Prostate gland (tissue), 2 donors: ENCODE measurements at regions not wholly inside any gene's neighbourhood (a gene's known extent, or its start where the extent isn't known, plus 50 kb on each side); places are given as distances from the start of the nearest gene placed in this dataset.

Experiments
- DNase-seq: peaks from one replicate; pipeline ENCODE4 v3.0.0-alpha.2; 2019; ENCODE audit warnings: low spot score
- H3K27ac ChIP-seq, 2 donors: fragments of 200-600 bp; sonication (generic); 2 replicates each; pipeline ENCODE4 v1.5.1; 2017 to 2019
- H3K27me3 ChIP-seq: fragments of 200-600 bp; sonication (generic); replicated peaks from 2 replicates; pipeline ENCODE4 v1.5.1; 2019; ENCODE audit not compliant: insufficient read depth
- H3K36me3 ChIP-seq, 2 donors: fragments of 200-600 bp; sonication (generic); 1 replicate in 1 of 2; 2 replicates in 1 of 2; pipeline versions ENCODE4 v1.5.1 to v1.8.1; 2017 to 2019
- H3K4me1 ChIP-seq: fragments of 200-600 bp; sonication (generic); replicated peaks from 2 replicates; pipeline ENCODE4 v1.5.1; 2019
- H3K4me3 ChIP-seq, 2 donors: fragments of 200-600 bp; sonication (generic); 2 replicates each; pipeline ENCODE4 v1.5.1; 2017 to 2019
- H3K9me3 ChIP-seq: fragments of 200-600 bp; sonication (generic); 2 replicates; pipeline ENCODE4 v1.5.1; 2017
- CTCF ChIP-seq, 4 experiments: fragments of 200-600 bp in 2 of 4; fragments of 450-650 bp in 2 of 4; sonication (generic) in 2 of 4; IDR thresholded peaks; 1 replicate in 3 of 4; 2 replicates in 1 of 4; pipeline ENCODE4 v1.5.1; 2016 to 2019; ENCODE audit warnings: antibody characterized with exemption in 4 of 4, mild to moderate bottlenecking in 2 of 4, moderate library complexity in 2 of 4
- POLR2A ChIP-seq: fragments of 450-650 bp; IDR thresholded peaks from one replicate; pipeline ENCODE4 v1.6.1; 2016; ENCODE audit warnings: antibody characterized with exemption, mild to moderate bottlenecking
- POLR2AphosphoS5 ChIP-seq: sonication (generic); formaldehyde crosslinking; IDR thresholded peaks from one replicate; pipeline ENCODE4 v1.6.1; 2017; ENCODE audit warnings: antibody characterized with exemption
- WGBS: methylation state at CpG from one replicate; pipeline ENCODE4 v1.1.5; 2018; 5-methylcytosine and 5-hydroxymethylcytosine counted together
- intact Hi-C: fragments of 100-400 bp; cut with DNase I; formaldehyde crosslinking; loops from one replicate; pipeline ENCODE4 v1.14.2; 2022

DNA sequence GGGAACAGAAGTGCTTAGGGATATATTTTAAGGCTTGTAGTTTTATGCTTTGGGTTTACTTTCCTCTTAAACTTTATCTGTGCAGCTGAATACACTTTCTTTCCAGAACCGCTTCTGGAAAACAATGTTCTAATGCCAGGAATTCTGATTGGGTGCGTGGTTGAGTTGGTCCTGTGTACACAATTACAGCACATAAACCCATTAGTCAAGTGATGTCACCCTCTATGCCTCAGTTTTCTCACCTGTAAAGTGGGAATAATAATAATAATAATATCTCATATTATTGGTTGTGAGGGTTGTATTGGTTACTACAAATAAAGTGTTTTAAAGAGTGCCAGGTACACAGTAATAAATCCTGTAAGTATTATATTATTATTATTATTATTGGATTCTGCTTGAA lies 129.2 kb downstream of the MID1IP1 start:
- H3K36me3 ChIP-seq = no peaks in the 10 kb centered on the region
- intact Hi-C loops = no loop called here
- H3K27me3 ChIP-seq = no peaks in the 10 kb centered on the region
- H3K4me3 ChIP-seq = no peak overlapping the region
- TF ChIP-seq POLR2AphosphoS5 (no peak), CTCF (IDR thresholded peaks at IDR 0.05) (no peak), POLR2A (no peak)
- H3K4me1 ChIP-seq = no peaks in the 10 kb centered on the region
- 30% methylated on average over 2 of the region's 2 CpGs for WGBS
- no peaks in the 10 kb centered on the region for H3K9me3 ChIP-seq
- DNase-seq = no peak
- H3K27ac ChIP-seq = no peak overlapping the region

GRCh38 chrX:38935561-38935960 lies 134.3 kb downstream of the MID1IP1 start:
- Histone ChIP-seq H3K27me3 (no peaks in the 10 kb centered on the region), H3K4me1 (no peaks in the 10 kb centered on the region), H3K9me3 (no peaks in the 10 kb centered on the region), H3K4me3 (no peak overlapping the region), H3K27ac (no peak overlapping the region), H3K36me3 (no peaks in the 10 kb centered on the region)
- no peak for TF ChIP-seq CTCF (IDR thresholded peaks at IDR 0.05)
- no peak for TF ChIP-seq POLR2AphosphoS5
- no peak for TF ChIP-seq POLR2A
- no peak for DNase-seq
- 95% methylated on average over 3 of the region's 4 CpGs for WGBS
- intact Hi-C loops = no loop called here

- H3K36me3 ChIP-seq = no peaks in the 10 kb centered on the region
- intact Hi-C loops = no loop called here
- peak; percentile 4 for DNase-seq
Observed at GRCh38 chrX:38937400-38937799, 136.1 kb downstream of the MID1IP1 start.

DNA sequence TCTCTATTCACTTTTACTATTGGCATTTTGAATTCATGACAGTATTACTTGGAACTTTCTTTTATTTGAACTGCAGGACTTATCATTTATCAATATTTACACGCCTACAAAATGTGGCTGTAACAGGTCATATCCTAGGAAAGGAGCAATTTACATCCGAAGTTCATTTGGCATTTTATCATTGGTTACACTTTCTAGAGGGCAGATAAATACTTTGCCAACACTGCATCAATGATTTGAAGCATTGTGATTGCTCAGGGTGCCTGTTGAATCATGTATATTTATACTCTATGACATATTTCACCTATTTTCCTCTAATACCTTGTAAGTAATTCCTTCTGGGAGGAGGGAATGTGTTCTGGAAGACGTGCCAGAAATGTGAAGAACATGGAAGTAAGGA lies 136.7 kb downstream of the MID1IP1 start:
- 69% methylated on average over 3 of the region's 3 CpGs for WGBS
- H3K27me3 ChIP-seq = no peaks in the 10 kb centered on the region
- H3K27ac ChIP-seq = no peak overlapping the region
- intact Hi-C loops = no loop called here
- H3K9me3 ChIP-seq = no peaks in the 10 kb centered on the region
- no peaks in the 10 kb centered on the region for H3K4me1 ChIP-seq
- no peak for TF ChIP-seq CTCF (IDR thresholded peaks at IDR 0.05)
- no peak for TF ChIP-seq POLR2AphosphoS5
- TF ChIP-seq POLR2A = no peak
- no peaks in the 10 kb centered on the region for H3K36me3 ChIP-seq
- no peak overlapping the region for H3K4me3 ChIP-seq
- no peak for DNase-seq

More at GRCh38 chrX:38937400-38937799, 136.1 kb downstream of the MID1IP1 start:
- Histone ChIP-seq H3K4me1 (no peaks in the 10 kb centered on the region), H3K27me3 (no peaks in the 10 kb centered on the region), H3K4me3 (no peak overlapping the region), H3K9me3 (no peaks in the 10 kb centered on the region), H3K27ac (no peak overlapping the region)
- no peak for TF ChIP-seq POLR2AphosphoS5
- no peak for TF ChIP-seq CTCF (IDR thresholded peaks at IDR 0.05)
- no peak for TF ChIP-seq POLR2A

GRCh38 chrX:38939067-38939466 lies 137.8 kb downstream of the MID1IP1 start:
- Histone ChIP-seq H3K36me3 (no peaks in the 10 kb centered on the region), H3K9me3 (no peaks in the 10 kb centered on the region), H3K4me1 (no peaks in the 10 kb centered on the region), H3K4me3 (no peak overlapping the region), H3K27ac (no peak overlapping the region), H3K27me3 (no peaks in the 10 kb centered on the region)
- 62% methylated on average over 1 of the region's 1 CpG for WGBS
- DNase-seq = no peak
- intact Hi-C loops = no loop called here
- TF ChIP-seq POLR2A (no peak), CTCF (IDR thresholded peaks at IDR 0.05) (no peak), POLR2AphosphoS5 (no peak)
